Kasumi-1 (cell line): ENCODE measurements at regions not wholly inside any gene's neighbourhood (a gene's known extent, or its start where the extent isn't known, plus 50 kb on each side); places are given as distances from the start of the nearest gene placed in this dataset.
"Not testable (repeated sequence)": the region's sequence is repeated elsewhere in the genome, so short reads cannot be mapped to it uniquely, and the experiment has no call there.

ENCODE experiments used
- DNase-seq, 2 experiments: peaks; one replicate each; lab custom pipeline; 2025; lab: John Stamatoyannopoulos, UW

- DNase-seq, result peak in 1 of 2 experiments; percentile 3
Observed at GRCh38 chr1:172717722-172718465, 59.0 kb downstream of the FASLG start.

- DNase-seq, result no peak
Observed at GRCh38 chr1:172719066-172719627, 60.2 kb downstream of the FASLG start.

GRCh38 chr1:172719694-172720138 lies 60.8 kb downstream of the FASLG start:
- DNase-seq, result peak; percentile 35 to 47

GRCh38 chr1:172720339-172720738 lies 61.4 kb downstream of the FASLG start:
- no peak for DNase-seq

GRCh38 chr1:172723251-172723650 lies 64.3 kb downstream of the FASLG start:
- no peak for DNase-seq

GRCh38 chr1:172724232-172724631 lies 65.3 kb downstream of the FASLG start:
- no peak for DNase-seq

GRCh38 chr1:172724765-172725613 lies 66.1 kb downstream of the FASLG start:
- peak; percentile 70 to 77 for DNase-seq

GRCh38 chr1:172726740-172727139 lies 67.8 kb downstream of the FASLG start:
- DNase-seq, result peak in 1 of 2 experiments; percentile 14

GRCh38 chr1:172727275-172727857 lies 68.5 kb downstream of the FASLG start:
- DNase-seq, result no peak

- peak; percentile 59 to 72 for DNase-seq
Observed at GRCh38 chr1:172727956-172728603, 69.2 kb downstream of the FASLG start.

- DNase-seq, result not testable (repeated sequence)
Observed at GRCh38 chr1:172728705-172729104, 69.8 kb downstream of the FASLG start.

- DNase-seq, result no peak
Observed at GRCh38 chr1:172732427-172732826, 73.5 kb downstream of the FASLG start.

GRCh38 chr1:172733815-172734214 lies 74.9 kb downstream of the FASLG start:
- DNase-seq, result peak; percentile 69 to 79

- DNase-seq, result no peak
Observed at GRCh38 chr1:172738389-172738788, 79.5 kb downstream of the FASLG start.

- DNase-seq, result peak; percentile 48 to 49
Observed at GRCh38 chr1:172742599-172743500, 83.9 kb downstream of the FASLG start.

- DNase-seq, result peak; percentile 86 to 92
Observed at GRCh38 chr1:172745014-172745413, 86.1 kb downstream of the FASLG start.

- DNase-seq, result peak; percentile 86 to 94
Observed at GRCh38 chr1:172746091-172746949, 87.4 kb downstream of the FASLG start.

GRCh38 chr1:172748201-172748600 lies 89.3 kb downstream of the FASLG start:
- no peak for DNase-seq

- DNase-seq, result no peak
Observed at GRCh38 chr1:172751683-172752082, 92.8 kb downstream of the FASLG start.

GRCh38 chr1:172753964-172754363 lies 95.1 kb downstream of the FASLG start:
- peak in 1 of 2 experiments; percentile 18 for DNase-seq
